ENCODE measurements at regions not wholly inside any gene's neighbourhood (a gene's known extent, or its start where the extent isn't known, plus 50 kb on each side); places are given as distances from the start of the nearest gene placed in this dataset.

- TF ChIP-seq CTCF (IDR thresholded peaks at IDR 0.05): no peak
- no peak for TF ChIP-seq EZH2 (IDR thresholded peaks at IDR 0.05)
Measured at GRCh38 chr5:36489505-36489904, 116.9 kb upstream of the SLC1A3 start.

Data from neural progenitor cell (in vitro differentiated cells).